ENCODE measurements at regions not wholly inside any gene's neighbourhood (a gene's known extent, or its start where the extent isn't known, plus 50 kb on each side); places are given as distances from the start of the nearest gene placed in this dataset.

GRCh38 chr3:34725774-34726173 is 913.6 kb upstream of the ARPP21 start:
- H3K27me3 Mint-ChIP-seq: no peaks in the 10 kb centered on the region
- DNase-seq (no peak), ATAC-seq (no peak)
- no peak overlapping the region for H3K27ac Mint-ChIP-seq
- H3K36me3 Mint-ChIP-seq (ENCODE audit: low read depth): no peaks in the 10 kb centered on the region
- no peak overlapping the region for H3K4me3 Mint-ChIP-seq
- no peaks in the 10 kb centered on the region for H3K4me1 Mint-ChIP-seq
- H3K9me3 Mint-ChIP-seq: peaks cover 13% of the 10 kb centered on the region

- H3K27me3 Mint-ChIP-seq: no peaks in the 10 kb centered on the region
- H3K27ac Mint-ChIP-seq: no peak overlapping the region
- H3K9me3 Mint-ChIP-seq: peaks cover 13% of the 10 kb centered on the region
- H3K4me3 Mint-ChIP-seq: no peak overlapping the region
- no peak for ATAC-seq
- H3K4me1 Mint-ChIP-seq: no peaks in the 10 kb centered on the region
- no peaks in the 10 kb centered on the region for H3K36me3 Mint-ChIP-seq (ENCODE audit: low read depth)
- DNase-seq: no peak
These were observed 911.6 kb upstream of the ARPP21 start for GRCh38 chr3:34727700-34728099.

- H3K4me3 Mint-ChIP-seq: no peak overlapping the region
- no peak overlapping the region for H3K27ac Mint-ChIP-seq
These were observed 897.2 kb upstream of the ARPP21 start for GRCh38 chr3:34742151-34742550.

DNA sequence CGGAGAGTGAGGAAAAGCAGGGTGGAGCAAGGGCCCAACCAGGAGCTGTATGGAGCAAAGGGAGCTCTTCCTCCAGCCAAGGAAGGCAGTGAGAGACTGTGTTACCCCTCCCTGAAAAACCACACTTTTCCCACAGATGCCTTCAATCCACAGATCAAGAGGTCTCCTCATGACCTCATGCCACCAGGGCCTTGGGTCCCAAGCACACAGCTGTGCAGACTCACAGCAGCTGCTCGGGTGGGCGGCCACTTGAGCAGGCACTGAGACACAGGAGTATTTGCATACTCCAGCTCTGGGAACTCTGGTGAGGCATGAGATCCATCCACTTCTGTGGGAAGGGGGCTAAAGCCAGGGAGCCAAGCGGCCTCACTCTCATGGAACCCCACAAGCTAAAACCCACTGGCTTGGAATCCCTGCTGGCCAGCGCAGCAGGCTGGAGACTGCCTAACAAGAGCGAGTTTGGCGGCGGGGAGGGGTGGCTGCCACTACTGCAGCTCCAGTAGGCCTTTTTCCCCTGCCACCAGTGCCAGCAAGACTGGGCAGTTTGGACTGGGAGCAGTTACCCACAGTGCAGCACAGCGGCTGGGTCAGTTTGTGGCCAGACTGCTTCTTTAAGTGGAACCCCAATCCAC is 880.6 kb upstream of the ARPP21 start:
- Mint-ChIP-seq H3K4me1 (no peaks in the 10 kb centered on the region), H3K36me3 (ENCODE audit: low read depth) (no peaks in the 10 kb centered on the region), H3K4me3 (no peak overlapping the region), H3K9me3 (peaks cover 3% of the 10 kb centered on the region), H3K27me3 (no peaks in the 10 kb centered on the region), H3K27ac (no peak overlapping the region)
- ATAC-seq: no peak
- DNase-seq: no peak

More at GRCh38 chr3:34742151-34742550, 897.2 kb upstream of the ARPP21 start:
- Mint-ChIP-seq H3K4me1 (no peaks in the 10 kb centered on the region), H3K36me3 (ENCODE audit: low read depth) (no peaks in the 10 kb centered on the region), H3K9me3 (peaks cover 7% of the 10 kb centered on the region), H3K27me3 (no peaks in the 10 kb centered on the region)
- DNase-seq (no peak), ATAC-seq (no peak)

GRCh38 chr3:34777386-34777785 is 861.9 kb upstream of the ARPP21 start:
- no peak for ATAC-seq
- no peak overlapping the region for H3K27ac Mint-ChIP-seq

GRCh38 chr3:34779092-34779491 is 860.2 kb upstream of the ARPP21 start:
- Mint-ChIP-seq H3K9me3 (no peaks in the 10 kb centered on the region), H3K27me3 (no peaks in the 10 kb centered on the region), H3K4me1 (no peaks in the 10 kb centered on the region), H3K36me3 (ENCODE audit: low read depth) (no peaks in the 10 kb centered on the region), H3K27ac (no peak overlapping the region), H3K4me3 (no peak overlapping the region)
- ATAC-seq (no peak), DNase-seq (no peak)

More at GRCh38 chr3:34777386-34777785, 861.9 kb upstream of the ARPP21 start:
- no peaks in the 10 kb centered on the region for H3K4me1 Mint-ChIP-seq
- no peak overlapping the region for H3K4me3 Mint-ChIP-seq
- H3K27me3 Mint-ChIP-seq: no peaks in the 10 kb centered on the region
- no peak for DNase-seq
- no peaks in the 10 kb centered on the region for H3K36me3 Mint-ChIP-seq (ENCODE audit: low read depth)
- H3K9me3 Mint-ChIP-seq: no peaks in the 10 kb centered on the region

DNA sequence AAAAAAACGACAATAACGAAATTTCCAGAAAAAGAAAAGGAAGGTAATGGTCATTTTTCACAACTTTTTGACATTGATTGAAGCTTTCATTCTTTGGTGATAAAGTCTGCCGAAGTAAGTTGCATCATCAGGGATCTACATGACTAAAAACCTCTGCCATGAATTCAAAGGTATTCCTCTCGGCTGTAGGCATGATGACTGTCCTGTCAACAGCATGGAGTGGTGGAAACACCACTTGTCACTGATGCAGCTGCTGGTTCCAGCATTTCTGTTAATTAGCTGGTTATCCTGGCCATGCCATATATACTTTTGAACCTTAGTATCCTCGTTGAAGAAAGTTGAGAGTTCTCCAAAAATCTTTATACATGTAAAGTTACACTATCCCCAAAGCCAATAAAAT is 859.0 kb upstream of the ARPP21 start:
- no peak overlapping the region for H3K27ac Mint-ChIP-seq
- ATAC-seq (no peak), DNase-seq (no peak)
- no peak overlapping the region for H3K4me3 Mint-ChIP-seq
- no peaks in the 10 kb centered on the region for H3K27me3 Mint-ChIP-seq
- no peaks in the 10 kb centered on the region for H3K4me1 Mint-ChIP-seq
- H3K36me3 Mint-ChIP-seq (ENCODE audit: low read depth): no peaks in the 10 kb centered on the region
- H3K9me3 Mint-ChIP-seq: no peaks in the 10 kb centered on the region

- no peaks in the 10 kb centered on the region for H3K27me3 Mint-ChIP-seq
- DNase-seq: no peak
- H3K36me3 Mint-ChIP-seq (ENCODE audit: low read depth): no peaks in the 10 kb centered on the region
- H3K27ac Mint-ChIP-seq: no peak overlapping the region
- H3K9me3 Mint-ChIP-seq: no peaks in the 10 kb centered on the region
- H3K4me1 Mint-ChIP-seq: no peaks in the 10 kb centered on the region
- H3K4me3 Mint-ChIP-seq: no peak overlapping the region
- ATAC-seq: no peak
These were observed 858.4 kb upstream of the ARPP21 start for GRCh38 chr3:34780973-34781372.

DNA sequence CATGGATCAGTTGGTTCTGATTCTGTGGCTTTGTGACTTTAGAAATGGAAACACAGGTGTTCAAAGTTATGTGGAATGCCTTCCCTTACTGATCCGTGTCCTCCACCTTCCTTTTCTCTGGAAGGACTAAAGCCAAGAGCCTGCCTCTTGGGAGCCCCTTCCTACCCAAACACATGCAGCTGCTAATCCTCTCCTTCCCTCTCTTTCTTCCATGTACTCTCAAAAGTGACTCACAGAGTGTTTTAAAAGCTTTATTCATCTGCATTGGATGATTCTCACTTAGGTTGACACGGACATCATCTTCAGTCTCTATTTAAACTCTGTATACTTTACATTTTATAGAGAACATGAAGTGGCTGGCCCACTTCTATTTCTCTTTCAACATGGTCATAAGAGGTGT is 856.5 kb upstream of the ARPP21 start:
- no peak for DNase-seq
- Mint-ChIP-seq H3K36me3 (ENCODE audit: low read depth) (no peaks in the 10 kb centered on the region), H3K9me3 (no peaks in the 10 kb centered on the region), H3K4me1 (no peaks in the 10 kb centered on the region), H3K4me3 (no peak overlapping the region), H3K27me3 (no peaks in the 10 kb centered on the region), H3K27ac (no peak overlapping the region)
- no peak for ATAC-seq

DNA sequence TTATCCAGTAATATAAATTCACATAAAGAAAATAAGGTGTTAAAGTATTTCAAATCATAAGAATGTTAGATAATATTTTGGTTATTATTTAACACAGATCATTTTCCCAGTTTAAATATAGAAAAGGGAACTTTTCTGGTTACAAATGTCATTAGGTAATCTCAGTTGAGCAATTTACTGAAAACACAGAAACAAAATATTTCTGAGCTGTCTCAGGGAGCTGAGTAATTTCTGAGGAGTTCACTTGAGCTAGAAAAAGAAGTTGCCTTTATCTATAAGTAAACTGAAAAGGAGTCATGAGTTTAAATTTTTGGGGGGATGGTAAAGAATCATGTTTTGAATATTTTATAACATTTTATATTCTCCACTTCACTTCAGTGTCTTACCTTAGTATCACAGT is 855.4 kb upstream of the ARPP21 start:
- Mint-ChIP-seq H3K36me3 (ENCODE audit: low read depth) (no peaks in the 10 kb centered on the region), H3K27ac (no peak overlapping the region), H3K27me3 (no peaks in the 10 kb centered on the region), H3K4me3 (no peak overlapping the region), H3K9me3 (no peaks in the 10 kb centered on the region), H3K4me1 (no peaks in the 10 kb centered on the region)
- ATAC-seq (no peak), DNase-seq (no peak)

- ATAC-seq: no peak
- H3K27ac Mint-ChIP-seq: no peak overlapping the region
- H3K9me3 Mint-ChIP-seq: no peaks in the 10 kb centered on the region
These were observed 846.3 kb upstream of the ARPP21 start for GRCh38 chr3:34793057-34793456.

GRCh38 chr3:34807611-34808010 is 831.7 kb upstream of the ARPP21 start:
- Mint-ChIP-seq H3K4me3 (no peak overlapping the region), H3K27ac (no peak overlapping the region)
- no peak for ATAC-seq

More at GRCh38 chr3:34793057-34793456, 846.3 kb upstream of the ARPP21 start:
- no peaks in the 10 kb centered on the region for H3K4me1 Mint-ChIP-seq
- H3K36me3 Mint-ChIP-seq (ENCODE audit: low read depth): no peaks in the 10 kb centered on the region
- DNase-seq: no peak
- no peak overlapping the region for H3K4me3 Mint-ChIP-seq
- H3K27me3 Mint-ChIP-seq: peaks cover 3% of the 10 kb centered on the region

GRCh38 chr3:34808287-34808686 is 831.0 kb upstream of the ARPP21 start:
- no peaks in the 10 kb centered on the region for H3K36me3 Mint-ChIP-seq (ENCODE audit: low read depth)
- H3K4me1 Mint-ChIP-seq: no peaks in the 10 kb centered on the region
- no peak overlapping the region for H3K27ac Mint-ChIP-seq
- H3K27me3 Mint-ChIP-seq: no peaks in the 10 kb centered on the region
- H3K9me3 Mint-ChIP-seq: no peaks in the 10 kb centered on the region
- DNase-seq: no peak
- no peak overlapping the region for H3K4me3 Mint-ChIP-seq
- ATAC-seq: no peak

More at GRCh38 chr3:34807611-34808010, 831.7 kb upstream of the ARPP21 start:
- no peaks in the 10 kb centered on the region for H3K4me1 Mint-ChIP-seq
- no peaks in the 10 kb centered on the region for H3K36me3 Mint-ChIP-seq (ENCODE audit: low read depth)
- H3K9me3 Mint-ChIP-seq: no peaks in the 10 kb centered on the region
- no peaks in the 10 kb centered on the region for H3K27me3 Mint-ChIP-seq
- no peak for DNase-seq

GRCh38 chr3:34828847-34829246 is 810.5 kb upstream of the ARPP21 start:
- no peak overlapping the region for H3K4me3 Mint-ChIP-seq
- peaks cover 14% of the 10 kb centered on the region for H3K9me3 Mint-ChIP-seq
- no peaks in the 10 kb centered on the region for H3K36me3 Mint-ChIP-seq (ENCODE audit: low read depth)
- H3K27ac Mint-ChIP-seq: no peak overlapping the region
- DNase-seq: no peak
- no peaks in the 10 kb centered on the region for H3K4me1 Mint-ChIP-seq
- ATAC-seq: no peak
- H3K27me3 Mint-ChIP-seq: no peaks in the 10 kb centered on the region

DNA sequence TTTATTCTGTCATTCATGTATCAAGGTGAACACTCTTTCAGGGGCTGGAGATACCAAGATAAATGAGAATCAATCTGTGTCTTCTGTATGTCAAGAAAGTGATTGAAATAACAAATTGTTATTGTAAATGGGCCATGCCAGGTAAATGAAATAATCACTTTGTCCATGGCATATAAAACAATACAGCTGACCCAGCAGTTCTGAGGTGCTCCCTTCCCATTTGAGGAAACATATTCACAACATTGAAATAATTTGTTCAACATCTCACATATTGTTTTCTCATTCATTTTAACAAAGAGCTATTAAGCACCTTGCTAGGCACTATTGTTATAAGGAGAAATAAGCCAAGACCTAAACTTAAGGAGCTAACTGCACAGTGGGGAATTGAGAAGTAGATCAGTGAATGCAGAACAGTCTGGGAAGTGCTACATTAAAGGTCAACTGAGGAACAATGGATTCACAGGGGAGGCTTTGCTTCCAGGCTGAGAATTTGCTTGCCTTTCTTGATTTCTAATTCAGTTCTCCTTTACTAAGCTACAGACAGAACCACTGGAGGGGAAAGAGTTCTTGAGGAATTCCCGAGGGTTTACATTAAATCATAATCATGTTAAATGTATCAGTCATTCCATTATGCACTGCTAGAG is 806.3 kb upstream of the ARPP21 start:
- H3K27ac Mint-ChIP-seq: no peak overlapping the region
- H3K9me3 Mint-ChIP-seq: peaks cover 2% of the 10 kb centered on the region
- DNase-seq (no peak), ATAC-seq (no peak)
- H3K36me3 Mint-ChIP-seq (ENCODE audit: low read depth): no peaks in the 10 kb centered on the region
- H3K4me3 Mint-ChIP-seq: no peak overlapping the region
- H3K27me3 Mint-ChIP-seq: no peaks in the 10 kb centered on the region
- H3K4me1 Mint-ChIP-seq: no peaks in the 10 kb centered on the region

All from activated naive CD8-positive, alpha-beta T cell treated with anti-CD3 and anti-CD28 coated beads, Interleukin-2, amount 50 U/mL, for 24 hours (primary cell).